Osteoblast (primary cell): ENCODE measurements at regions not wholly inside any gene's neighbourhood (a gene's known extent, or its start where the extent isn't known, plus 50 kb on each side); places are given as distances from the start of the nearest gene placed in this dataset.

Experiments used
- DNase-seq: peaks from one replicate; pipeline ENCODE4 v3.0.0; 2011; ENCODE audit warnings: low spot score, mixed read lengths; ENCODE audit not compliant: insufficient read length; ENCODE audit errors: missing footprints
- H2AFZ ChIP-seq: 2 replicates; pipeline ENCODE4 v1.6.0; 2011; ENCODE audit warnings: mild to moderate bottlenecking, low read length
- H3K27ac ChIP-seq: 2 replicates; pipeline ENCODE4 v1.5.1; 2011; ENCODE audit warnings: mild to moderate bottlenecking, low read depth, low read length, moderate library complexity
- H3K27me3 ChIP-seq: 2 replicates; pipeline ENCODE4 v1.6.0; 2012; ENCODE audit warnings: mild to moderate bottlenecking, control low read depth, inconsistent platforms, low read length, moderate library complexity; ENCODE audit not compliant: insufficient read depth
- H3K36me3 ChIP-seq: 2 replicates; pipeline ENCODE4 v1.5.1; 2011; ENCODE audit warnings: mild to moderate bottlenecking, low read length, control low read depth, moderate library complexity; ENCODE audit not compliant: insufficient read depth
- H3K4me1 ChIP-seq: 2 replicates; pipeline ENCODE4 v1.5.1; 2011; ENCODE audit warnings: mild to moderate bottlenecking, low read length, control low read depth, moderate library complexity; ENCODE audit not compliant: insufficient read depth
- H3K4me2 ChIP-seq: 2 replicates; pipeline ENCODE4 v1.6.0; 2011; ENCODE audit warnings: mild to moderate bottlenecking, low read length; ENCODE audit not compliant: insufficient read depth
- H3K4me3 ChIP-seq: fragments of 200-600 bp; sonication (generic); 3 replicates; pipeline ENCODE4 v1.5.1; 2012; ENCODE audit warnings: mild to moderate bottlenecking, low read length, inconsistent platforms; ENCODE audit not compliant: insufficient read depth
- H3K79me2 ChIP-seq: 2 replicates; pipeline ENCODE4 v1.6.0; 2012; ENCODE audit warnings: mild to moderate bottlenecking, low read length, control low read depth, inconsistent platforms; ENCODE audit not compliant: insufficient read depth
- H3K9me3 ChIP-seq: 2 replicates; pipeline ENCODE4 v1.5.1; 2011; ENCODE audit warnings: low read depth, low read length, control low read depth
- H4K20me1 ChIP-seq: 2 replicates; pipeline ENCODE4 v1.6.0; 2012; ENCODE audit warnings: mild to moderate bottlenecking, low read length, control low read depth; ENCODE audit not compliant: insufficient read depth
- TF ChIP-seq, protein P1 (sequence below): IDR thresholded peaks from 2 replicates; pipeline ENCODE4 v1.5.1; 2011; ENCODE audit warnings: mild to moderate bottlenecking, low read depth, low read length, moderate library complexity; ENCODE audit errors: extremely low read depth

- no peaks in the 10 kb centered on the region for H3K27me3 ChIP-seq
- H3K9me3 ChIP-seq, result peaks cover 2% of the 10 kb centered on the region
- no peak overlapping the region for H3K27ac ChIP-seq
- no peak for DNase-seq
- no peak overlapping the region for H3K4me3 ChIP-seq
- no peaks in the 10 kb centered on the region for H3K36me3 ChIP-seq
- H3K4me1 ChIP-seq, result no peaks in the 10 kb centered on the region
- TF ChIP-seq, protein P1, sequence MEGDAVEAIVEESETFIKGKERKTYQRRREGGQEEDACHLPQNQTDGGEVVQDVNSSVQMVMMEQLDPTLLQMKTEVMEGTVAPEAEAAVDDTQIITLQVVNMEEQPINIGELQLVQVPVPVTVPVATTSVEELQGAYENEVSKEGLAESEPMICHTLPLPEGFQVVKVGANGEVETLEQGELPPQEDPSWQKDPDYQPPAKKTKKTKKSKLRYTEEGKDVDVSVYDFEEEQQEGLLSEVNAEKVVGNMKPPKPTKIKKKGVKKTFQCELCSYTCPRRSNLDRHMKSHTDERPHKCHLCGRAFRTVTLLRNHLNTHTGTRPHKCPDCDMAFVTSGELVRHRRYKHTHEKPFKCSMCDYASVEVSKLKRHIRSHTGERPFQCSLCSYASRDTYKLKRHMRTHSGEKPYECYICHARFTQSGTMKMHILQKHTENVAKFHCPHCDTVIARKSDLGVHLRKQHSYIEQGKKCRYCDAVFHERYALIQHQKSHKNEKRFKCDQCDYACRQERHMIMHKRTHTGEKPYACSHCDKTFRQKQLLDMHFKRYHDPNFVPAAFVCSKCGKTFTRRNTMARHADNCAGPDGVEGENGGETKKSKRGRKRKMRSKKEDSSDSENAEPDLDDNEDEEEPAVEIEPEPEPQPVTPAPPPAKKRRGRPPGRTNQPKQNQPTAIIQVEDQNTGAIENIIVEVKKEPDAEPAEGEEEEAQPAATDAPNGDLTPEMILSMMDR, result no peak
- H4K20me1 ChIP-seq, result no peaks in the 10 kb centered on the region
- H3K4me2 ChIP-seq, result no peak overlapping the region
- H3K79me2 ChIP-seq, result no peaks in the 10 kb centered on the region
- no peak overlapping the region for H2AFZ ChIP-seq
Observed at GRCh38 chr18:39732918-39733317, 2167.3 kb upstream of the CELF4 start.

DNA sequence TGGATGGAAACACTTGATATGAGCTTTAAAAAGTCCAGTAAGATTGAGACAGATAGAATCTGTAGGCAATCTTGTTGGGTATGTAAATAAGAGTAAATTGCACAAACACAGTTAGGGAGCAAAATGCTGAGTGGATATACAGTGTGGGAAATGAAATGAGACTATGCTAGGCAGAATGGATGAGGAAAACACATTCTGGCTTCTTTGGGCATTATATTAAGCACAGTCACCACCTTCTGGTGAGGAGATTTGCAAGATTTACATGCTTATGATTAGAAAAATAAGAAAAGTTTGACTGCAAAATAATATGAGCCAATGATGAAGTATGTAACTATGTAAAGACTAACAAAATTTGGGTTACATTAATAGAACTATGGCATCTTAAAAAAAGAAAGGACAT is 2165.0 kb upstream of the CELF4 start:
- no peak for DNase-seq
- no peaks in the 10 kb centered on the region for H3K27me3 ChIP-seq
- H4K20me1 ChIP-seq, result no peaks in the 10 kb centered on the region
- H3K27ac ChIP-seq, result no peak overlapping the region
- H2AFZ ChIP-seq, result no peak overlapping the region
- TF ChIP-seq, protein P1, result no peak
- no peak overlapping the region for H3K4me2 ChIP-seq
- H3K4me3 ChIP-seq, result no peak overlapping the region
- no peaks in the 10 kb centered on the region for H3K9me3 ChIP-seq
- no peaks in the 10 kb centered on the region for H3K4me1 ChIP-seq
- no peaks in the 10 kb centered on the region for H3K36me3 ChIP-seq
- H3K79me2 ChIP-seq, result no peaks in the 10 kb centered on the region

DNA sequence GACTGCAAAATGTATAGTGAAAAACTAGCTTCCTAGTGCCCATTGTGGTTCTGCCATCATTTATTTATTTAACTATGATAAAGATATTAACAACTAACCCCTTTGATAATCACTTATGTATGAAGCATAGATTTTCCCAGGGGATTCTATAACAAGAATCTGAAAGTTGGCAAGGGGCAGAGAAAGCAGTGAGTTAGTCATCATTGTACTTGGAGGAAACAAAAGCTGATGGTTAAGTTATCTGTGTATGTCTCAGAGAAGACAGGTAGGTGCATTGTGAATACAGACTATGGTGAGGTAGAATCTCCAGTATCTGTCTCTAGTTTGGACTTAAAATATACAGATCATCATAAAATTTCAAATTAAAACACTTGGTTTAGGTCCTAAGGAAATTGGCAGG is 2159.1 kb upstream of the CELF4 start:
- no peaks in the 10 kb centered on the region for H3K4me1 ChIP-seq
- no peaks in the 10 kb centered on the region for H3K79me2 ChIP-seq
- DNase-seq, result no peak
- H3K9me3 ChIP-seq, result no peaks in the 10 kb centered on the region
- no peak overlapping the region for H2AFZ ChIP-seq
- TF ChIP-seq, protein P1, result no peak
- no peak overlapping the region for H3K27ac ChIP-seq
- H4K20me1 ChIP-seq, result no peaks in the 10 kb centered on the region
- no peak overlapping the region for H3K4me3 ChIP-seq
- no peak overlapping the region for H3K4me2 ChIP-seq
- no peaks in the 10 kb centered on the region for H3K27me3 ChIP-seq
- H3K36me3 ChIP-seq, result no peaks in the 10 kb centered on the region

DNA sequence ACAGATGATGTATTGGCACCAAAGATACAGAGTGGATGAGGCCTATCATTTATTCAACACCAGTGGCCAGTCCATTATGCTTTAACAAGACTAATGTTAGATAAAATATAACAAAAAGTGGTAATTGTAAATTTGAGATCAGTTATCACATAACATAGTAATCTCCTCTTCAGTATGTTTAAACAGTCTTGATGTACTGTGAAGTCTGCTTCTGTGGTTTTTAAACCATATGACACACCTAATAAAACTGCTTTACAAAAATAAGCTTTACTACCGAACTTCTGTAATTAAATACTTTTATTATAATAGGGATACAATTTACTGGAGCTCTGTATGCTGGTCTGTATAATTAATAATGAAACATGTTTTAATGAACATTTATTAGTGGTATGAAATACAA is 2156.1 kb upstream of the CELF4 start:
- H3K27me3 ChIP-seq, result no peaks in the 10 kb centered on the region
- no peak overlapping the region for H3K27ac ChIP-seq
- H3K9me3 ChIP-seq, result no peaks in the 10 kb centered on the region
- no peak for DNase-seq
- H4K20me1 ChIP-seq, result no peaks in the 10 kb centered on the region
- H3K4me3 ChIP-seq, result no peak overlapping the region
- H2AFZ ChIP-seq, result no peak overlapping the region
- TF ChIP-seq, protein P1, result no peak
- H3K4me1 ChIP-seq, result no peaks in the 10 kb centered on the region
- no peaks in the 10 kb centered on the region for H3K36me3 ChIP-seq
- no peak overlapping the region for H3K4me2 ChIP-seq
- no peaks in the 10 kb centered on the region for H3K79me2 ChIP-seq
